Fibroblast of lung (primary cell): ENCODE measurements at regions not wholly inside any gene's neighbourhood (a gene's known extent, or its start where the extent isn't known, plus 50 kb on each side); places are given as distances from the start of the nearest gene placed in this dataset.
A peak's percentile ranks its signal among the peaks of the same experiment; 100 is the strongest.

Experiments
- DNase-seq, 2 donors: peaks; one replicate each; pipeline versions ENCODE4 v3.0.0 to v3.0.0-alpha.2; 2010; ENCODE audit warnings: low read depth in 2 of 2
- H2AFZ ChIP-seq: 2 replicates; pipeline ENCODE4 v1.5.1; 2012; ENCODE audit warnings: low read length, control low read depth, inconsistent platforms
- H3K27ac ChIP-seq: 2 replicates; pipeline ENCODE4 v1.5.1; 2011; ENCODE audit warnings: low read length, control low read depth; ENCODE audit not compliant: insufficient read depth
- H3K27me3 ChIP-seq: 2 replicates; pipeline ENCODE4 v1.5.1; 2011; ENCODE audit warnings: mild to moderate bottlenecking, low read length; ENCODE audit not compliant: control insufficient read depth, insufficient read depth
- H3K36me3 ChIP-seq: 2 replicates; pipeline ENCODE4 v1.5.1; 2011; ENCODE audit warnings: low read length; ENCODE audit not compliant: control insufficient read depth, insufficient read depth
- H3K4me1 ChIP-seq: 2 replicates; pipeline ENCODE4 v1.5.1; 2011; ENCODE audit warnings: low read length; ENCODE audit not compliant: control insufficient read depth, insufficient read depth; ENCODE audit errors: extremely low read depth
- H3K4me2 ChIP-seq: 2 replicates; pipeline ENCODE4 v1.5.1; 2011; ENCODE audit warnings: low read length, control low read depth; ENCODE audit not compliant: insufficient read depth; ENCODE audit errors: extremely low read depth
- H3K4me3 ChIP-seq, 4 experiments: fragments of 200-600 bp in 1 of 4; sonication (generic) in 1 of 4; replicated peaks in 1 of 4; 2 replicates each; pipeline ENCODE4 v1.5.1; 2011 to 2016; ENCODE audit warnings: low read length in 4 of 4, low read depth in 3 of 4, mild to moderate bottlenecking in 3 of 4, control low read depth in 2 of 4, inconsistent platforms in 1 of 4, mixed read lengths in 1 of 4; ENCODE audit not compliant: insufficient read depth in 1 of 4; ENCODE audit errors: control extremely low read depth in 1 of 4
- H3K79me2 ChIP-seq: 2 replicates; pipeline ENCODE4 v1.5.1; 2012; ENCODE audit warnings: mild to moderate bottlenecking, low read length, inconsistent platforms; ENCODE audit not compliant: control insufficient read depth, insufficient read depth
- H3K9ac ChIP-seq: 2 replicates; pipeline ENCODE4 v1.5.1; 2011; ENCODE audit warnings: mild to moderate bottlenecking, low read length, control low read depth; ENCODE audit not compliant: insufficient read depth
- H3K9me3 ChIP-seq: 2 replicates; pipeline ENCODE4 v1.5.1; 2012; ENCODE audit warnings: low read depth, low read length; ENCODE audit not compliant: control insufficient read depth, insufficient read depth
- H4K20me1 ChIP-seq: 2 replicates; pipeline ENCODE4 v1.5.1; 2011; ENCODE audit warnings: low read length; ENCODE audit not compliant: control insufficient read depth, insufficient read depth; ENCODE audit errors: extremely low read depth
- CTCF ChIP-seq, 2 donors: IDR thresholded peaks in 1 of 2; conservative IDR thresholded peaks in 1 of 2; 1 replicate in 1 of 2; 2 replicates in 1 of 2; pipeline ENCODE4 v1.5.1; 2011 to 2012; ENCODE audit warnings: low read length in 2 of 2, control low read depth in 1 of 2, inconsistent platforms in 1 of 2, low read depth in 1 of 2, mild to moderate bottlenecking in 1 of 2
- EZH2 ChIP-seq: IDR thresholded peaks from 2 replicates; pipeline ENCODE4 v1.5.1; 2012; ENCODE audit warnings: low read length, control low read depth, mild to moderate bottlenecking; ENCODE audit errors: missing control alignments

GRCh38 chr6:104572901-104573300 is 286.8 kb downstream of the HACE1 start:
- H2AFZ ChIP-seq = no peak overlapping the region
- no peak overlapping the region for H3K4me2 ChIP-seq
- DNase-seq = no peak

GRCh38 chr6:104566411-104566810 is 293.3 kb downstream of the HACE1 start:
- no peaks in the 10 kb centered on the region for H3K9me3 ChIP-seq
- no peak overlapping the region for H3K4me3 ChIP-seq
- H3K9ac ChIP-seq = no peak overlapping the region
- H2AFZ ChIP-seq = no peak overlapping the region
- no peak overlapping the region for H3K27ac ChIP-seq
- no peaks in the 10 kb centered on the region for H3K36me3 ChIP-seq
- TF ChIP-seq CTCF (conservative IDR thresholded peaks at IDR 0.05 in 1 of 2, IDR thresholded peaks at IDR 0.05 in 1 of 2; ENCODE audit: low read depth in 1 of 2, low read length in 2 of 2) = no peak
- no peak for TF ChIP-seq EZH2
- no peaks in the 10 kb centered on the region for H4K20me1 ChIP-seq
- no peaks in the 10 kb centered on the region for H3K27me3 ChIP-seq
- H3K4me2 ChIP-seq = no peak overlapping the region
- no peaks in the 10 kb centered on the region for H3K79me2 ChIP-seq
- peak in 1 of 2 donors; percentile 58 for DNase-seq
- H3K4me1 ChIP-seq = no peaks in the 10 kb centered on the region

More at GRCh38 chr6:104572901-104573300, 286.8 kb downstream of the HACE1 start:
- Histone ChIP-seq H3K36me3 (no peaks in the 10 kb centered on the region), H3K4me1 (no peaks in the 10 kb centered on the region), H3K27me3 (no peaks in the 10 kb centered on the region), H3K9me3 (no peaks in the 10 kb centered on the region), H4K20me1 (no peaks in the 10 kb centered on the region), H3K27ac (no peak overlapping the region), H3K4me3 (no peak overlapping the region), H3K9ac (no peak overlapping the region), H3K79me2 (no peaks in the 10 kb centered on the region)
- TF ChIP-seq CTCF (conservative IDR thresholded peaks at IDR 0.05 in 1 of 2, IDR thresholded peaks at IDR 0.05 in 1 of 2; ENCODE audit: low read depth in 1 of 2, low read length in 2 of 2) (no peak), EZH2 (no peak)

- no peak overlapping the region for H3K4me3 ChIP-seq
- H2AFZ ChIP-seq = no peak overlapping the region
- H3K79me2 ChIP-seq = no peaks in the 10 kb centered on the region
- no peak for DNase-seq
- H3K9ac ChIP-seq = no peak overlapping the region
- no peak overlapping the region for H3K27ac ChIP-seq
- H3K4me1 ChIP-seq = no peaks in the 10 kb centered on the region
- no peak for TF ChIP-seq CTCF (conservative IDR thresholded peaks at IDR 0.05 in 1 of 2, IDR thresholded peaks at IDR 0.05 in 1 of 2; ENCODE audit: low read depth in 1 of 2, low read length in 2 of 2)
- no peak for TF ChIP-seq EZH2
- no peaks in the 10 kb centered on the region for H3K36me3 ChIP-seq
- H3K4me2 ChIP-seq = no peak overlapping the region
- no peaks in the 10 kb centered on the region for H3K27me3 ChIP-seq
- H4K20me1 ChIP-seq = no peaks in the 10 kb centered on the region
- no peaks in the 10 kb centered on the region for H3K9me3 ChIP-seq
These were observed 296.4 kb downstream of the HACE1 start for GRCh38 chr6:104563306-104563705.
